ENCODE measurements at regions not wholly inside any gene's neighbourhood (a gene's known extent, or its start where the extent isn't known, plus 50 kb on each side); places are given as distances from the start of the nearest gene placed in this dataset.

DNA sequence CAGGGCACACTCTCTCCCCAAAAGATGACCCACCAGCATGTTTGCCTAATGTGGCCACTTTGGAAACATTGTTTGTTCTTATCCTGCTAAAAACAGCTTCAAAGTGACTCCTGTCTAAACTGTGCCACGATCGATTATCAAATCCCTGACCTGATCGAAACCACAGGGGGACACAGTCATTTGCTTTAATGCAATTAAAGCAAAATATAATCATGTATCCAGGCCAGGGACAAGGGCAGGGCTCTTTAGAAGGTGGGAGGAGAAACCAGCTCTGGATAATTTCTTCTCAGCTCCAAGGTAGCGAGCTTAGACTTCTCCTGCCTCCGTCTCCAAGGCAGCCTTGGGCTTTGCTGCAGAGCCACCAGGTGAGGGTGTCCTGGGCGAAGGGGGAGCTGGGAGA lies 95.0 kb upstream of the HAND1 start:
- no peak for TF ChIP-seq POLR2A (IDR thresholded peaks at IDR 0.05; ENCODE audit: low read depth, low read length)
- TF ChIP-seq TAF1 (IDR thresholded peaks at IDR 0.05; ENCODE audit: low read depth, low read length) = no peak
- no peak for TF ChIP-seq POLR2AphosphoS5 (IDR thresholded peaks at IDR 0.05; ENCODE audit: low read depth, low read length)
